ENCODE measurements at regions not wholly inside any gene's neighbourhood (a gene's known extent, or its start where the extent isn't known, plus 50 kb on each side); places are given as distances from the start of the nearest gene placed in this dataset.

DNA sequence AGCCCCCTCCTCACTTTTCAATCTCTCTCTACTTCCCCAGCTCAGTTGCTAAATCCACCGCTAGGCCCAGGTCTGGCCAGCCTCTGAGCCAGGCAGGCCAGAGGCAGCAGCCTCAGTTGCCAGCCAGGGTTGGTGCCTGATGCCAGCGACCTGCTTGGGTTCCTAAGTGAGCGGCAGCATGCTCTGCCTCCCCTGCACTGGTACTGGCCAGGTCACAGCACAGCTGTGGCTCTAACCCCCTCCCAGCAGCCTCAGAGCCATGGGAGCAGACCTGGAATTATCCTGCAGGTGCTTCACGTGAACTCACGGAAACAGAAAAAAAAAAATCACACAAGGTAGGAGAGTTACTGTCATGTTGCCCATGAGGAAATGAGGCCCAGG is 82.5 kb upstream of the ATF3 start:
- no peaks in the 10 kb centered on the region for H3K36me3 Mint-ChIP-seq (ENCODE audit: low read depth)
- no peak overlapping the region for H3K4me3 Mint-ChIP-seq
- H3K27ac Mint-ChIP-seq = no peak overlapping the region
- H3K9me3 Mint-ChIP-seq = no peaks in the 10 kb centered on the region
- peaks cover 37% of the 10 kb centered on the region for H3K27me3 Mint-ChIP-seq (ENCODE audit: insufficient read depth)
- H3K4me1 Mint-ChIP-seq (ENCODE audit: low read depth) = peaks cover 18% of the 10 kb centered on the region
- TF ChIP-seq, protein P1, sequence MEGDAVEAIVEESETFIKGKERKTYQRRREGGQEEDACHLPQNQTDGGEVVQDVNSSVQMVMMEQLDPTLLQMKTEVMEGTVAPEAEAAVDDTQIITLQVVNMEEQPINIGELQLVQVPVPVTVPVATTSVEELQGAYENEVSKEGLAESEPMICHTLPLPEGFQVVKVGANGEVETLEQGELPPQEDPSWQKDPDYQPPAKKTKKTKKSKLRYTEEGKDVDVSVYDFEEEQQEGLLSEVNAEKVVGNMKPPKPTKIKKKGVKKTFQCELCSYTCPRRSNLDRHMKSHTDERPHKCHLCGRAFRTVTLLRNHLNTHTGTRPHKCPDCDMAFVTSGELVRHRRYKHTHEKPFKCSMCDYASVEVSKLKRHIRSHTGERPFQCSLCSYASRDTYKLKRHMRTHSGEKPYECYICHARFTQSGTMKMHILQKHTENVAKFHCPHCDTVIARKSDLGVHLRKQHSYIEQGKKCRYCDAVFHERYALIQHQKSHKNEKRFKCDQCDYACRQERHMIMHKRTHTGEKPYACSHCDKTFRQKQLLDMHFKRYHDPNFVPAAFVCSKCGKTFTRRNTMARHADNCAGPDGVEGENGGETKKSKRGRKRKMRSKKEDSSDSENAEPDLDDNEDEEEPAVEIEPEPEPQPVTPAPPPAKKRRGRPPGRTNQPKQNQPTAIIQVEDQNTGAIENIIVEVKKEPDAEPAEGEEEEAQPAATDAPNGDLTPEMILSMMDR (IDR thresholded peaks at IDR 0.05) = no peak
- no peak for DNase-seq

DNA sequence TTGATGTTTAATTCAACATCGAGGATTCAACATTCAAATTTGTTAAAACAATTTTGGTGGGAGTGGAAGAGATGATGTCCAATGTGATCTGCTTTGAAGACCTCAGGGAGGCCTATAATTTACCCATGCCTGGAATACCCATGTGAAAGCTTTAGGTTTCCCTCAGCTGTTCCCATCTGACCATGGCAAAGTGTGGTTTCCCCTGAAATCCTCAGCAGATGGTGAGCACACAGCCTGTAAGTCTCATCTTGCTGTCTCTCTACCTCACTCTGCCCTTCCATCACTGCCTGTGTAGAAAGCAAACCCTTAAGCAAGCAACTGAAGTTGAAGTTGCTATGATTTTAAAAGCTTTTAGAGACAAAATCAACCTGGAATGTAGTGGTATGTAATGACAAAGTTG is 80.1 kb upstream of the ATF3 start:
- Mint-ChIP-seq H3K27me3 (ENCODE audit: insufficient read depth) (peaks cover 29% of the 10 kb centered on the region), H3K27ac (no peak overlapping the region), H3K36me3 (ENCODE audit: low read depth) (no peaks in the 10 kb centered on the region), H3K4me1 (ENCODE audit: low read depth) (peaks cover 18% of the 10 kb centered on the region), H3K9me3 (no peaks in the 10 kb centered on the region), H3K4me3 (no peak overlapping the region)
- DNase-seq = no peak
- TF ChIP-seq, protein P1 (IDR thresholded peaks at IDR 0.05) = no peak

DNA sequence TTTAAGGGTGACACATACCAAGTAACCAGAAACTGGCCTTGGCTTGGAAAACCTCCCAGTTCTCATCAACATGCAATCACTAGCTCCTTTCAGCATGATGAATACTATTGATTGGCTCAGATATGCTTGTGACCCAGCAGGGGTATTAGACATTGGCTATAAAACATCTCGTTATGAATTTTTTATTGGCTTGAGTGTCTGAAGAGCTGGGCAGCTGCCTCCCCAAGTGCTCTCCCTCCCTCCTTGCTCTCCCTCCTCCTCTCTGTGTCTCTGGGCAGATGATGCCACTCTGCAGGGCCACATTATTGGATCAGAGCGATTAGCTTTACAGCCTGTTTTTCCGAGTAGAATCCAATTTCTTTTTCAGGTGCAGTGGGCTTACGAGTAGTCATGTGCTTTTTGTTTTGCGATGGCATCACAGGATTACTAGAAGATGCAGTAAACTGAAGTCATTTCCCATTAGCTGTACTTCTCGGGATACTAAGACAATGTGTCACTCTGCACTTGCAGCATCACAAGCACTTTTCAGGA is 79.3 kb upstream of the ATF3 start:
- peak; percentile 70 for DNase-seq
- Mint-ChIP-seq H3K27me3 (ENCODE audit: insufficient read depth) (peaks cover 32% of the 10 kb centered on the region), H3K4me3 (0 out of 2 replicates have a peak overlapping the region, but pooled peaks have one; percentile 4), H3K9me3 (no peaks in the 10 kb centered on the region), H3K36me3 (ENCODE audit: low read depth) (no peaks in the 10 kb centered on the region), H3K4me1 (ENCODE audit: low read depth) (peaks cover 18% of the 10 kb centered on the region), H3K27ac (no peak overlapping the region)
- TF ChIP-seq, protein P1 (IDR thresholded peaks at IDR 0.05) = no peak

DNA sequence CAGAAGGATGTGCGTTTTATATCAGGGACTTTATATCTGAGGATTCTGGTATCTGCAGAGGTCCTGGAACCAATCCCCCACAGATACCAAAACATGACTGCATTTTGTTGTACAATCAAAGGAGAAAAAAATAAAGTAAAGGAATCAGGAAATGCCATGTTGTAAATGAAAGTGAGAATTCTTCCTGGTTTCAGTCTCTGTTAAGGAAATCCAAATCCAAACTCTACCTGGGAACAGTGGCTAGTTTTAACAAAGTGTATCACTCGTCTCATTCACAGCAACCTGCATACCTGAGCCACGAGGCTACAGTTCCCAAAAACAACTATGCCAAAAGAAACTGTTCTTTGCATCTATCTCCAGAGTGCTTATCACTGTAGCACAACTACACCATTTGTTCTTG is 77.3 kb upstream of the ATF3 start:
- TF ChIP-seq, protein P1 (IDR thresholded peaks at IDR 0.05) = no peak
- H3K9me3 Mint-ChIP-seq = no peaks in the 10 kb centered on the region
- no peaks in the 10 kb centered on the region for H3K36me3 Mint-ChIP-seq (ENCODE audit: low read depth)
- H3K4me1 Mint-ChIP-seq (ENCODE audit: low read depth) = peaks cover 10% of the 10 kb centered on the region
- H3K27me3 Mint-ChIP-seq (ENCODE audit: insufficient read depth) = peaks cover 32% of the 10 kb centered on the region
- no peak overlapping the region for H3K4me3 Mint-ChIP-seq
- DNase-seq = no peak
- no peak overlapping the region for H3K27ac Mint-ChIP-seq

DNA sequence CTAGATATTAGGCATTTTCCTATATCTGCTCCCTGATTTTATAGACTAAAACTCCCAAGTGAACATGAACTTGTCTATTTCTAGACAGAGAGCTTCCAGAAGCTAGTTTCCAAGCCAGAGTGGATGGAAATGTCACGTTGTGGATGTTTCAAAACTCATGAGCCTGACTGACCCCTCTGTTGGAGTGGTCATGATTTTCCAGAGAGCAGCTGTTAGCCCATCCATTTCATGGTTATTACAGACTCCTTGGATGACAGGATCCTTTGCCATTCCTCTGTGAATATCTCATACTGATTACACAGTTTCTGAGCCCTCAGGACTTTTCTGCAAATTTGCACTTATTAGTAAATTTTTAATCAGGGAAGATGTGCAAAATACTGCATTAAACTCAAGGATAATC is 76.8 kb upstream of the ATF3 start:
- no peak overlapping the region for H3K4me3 Mint-ChIP-seq
- DNase-seq = no peak
- peaks cover 10% of the 10 kb centered on the region for H3K4me1 Mint-ChIP-seq (ENCODE audit: low read depth)
- no peaks in the 10 kb centered on the region for H3K36me3 Mint-ChIP-seq (ENCODE audit: low read depth)
- TF ChIP-seq, protein P1 (IDR thresholded peaks at IDR 0.05) = no peak
- H3K27ac Mint-ChIP-seq = no peak overlapping the region
- H3K27me3 Mint-ChIP-seq (ENCODE audit: insufficient read depth) = peaks cover 32% of the 10 kb centered on the region
- no peaks in the 10 kb centered on the region for H3K9me3 Mint-ChIP-seq

Data from HFFc6 (cell line).